GM19467 (cell line): ENCODE measurements at regions not wholly inside any gene's neighbourhood (a gene's known extent, or its start where the extent isn't known, plus 50 kb on each side); places are given as distances from the start of the nearest gene placed in this dataset.

Experiments
- ATAC-seq: cut with Tn5 transposase; IDR thresholded peaks from one replicate; pipeline ENCODE4 v1.9.1; 2021; ENCODE audit warnings: mild to moderate bottlenecking, moderate library complexity; ENCODE audit not compliant: unreplicated experiment

DNA sequence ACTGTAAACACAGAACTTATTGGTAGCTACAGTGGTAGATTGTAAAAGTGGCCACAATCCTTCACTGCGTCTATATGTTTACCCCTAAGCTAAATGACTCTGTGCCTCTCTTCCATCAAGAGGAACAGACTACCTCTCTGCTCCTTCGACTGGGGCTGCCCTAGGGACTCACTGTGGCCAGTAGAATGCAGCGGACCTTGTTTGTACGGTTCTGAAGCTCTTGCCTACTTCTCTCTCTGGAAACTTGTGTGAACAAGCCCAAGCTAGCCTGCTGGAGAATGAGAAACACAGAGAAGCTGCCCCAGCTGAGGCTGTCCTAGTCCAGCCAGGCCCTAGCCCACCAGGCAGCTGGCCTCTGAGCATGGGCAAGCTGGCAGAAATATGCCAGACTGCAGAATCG, 140.8 kb upstream of the SLC1A4 start:
- no peak for ATAC-seq

DNA sequence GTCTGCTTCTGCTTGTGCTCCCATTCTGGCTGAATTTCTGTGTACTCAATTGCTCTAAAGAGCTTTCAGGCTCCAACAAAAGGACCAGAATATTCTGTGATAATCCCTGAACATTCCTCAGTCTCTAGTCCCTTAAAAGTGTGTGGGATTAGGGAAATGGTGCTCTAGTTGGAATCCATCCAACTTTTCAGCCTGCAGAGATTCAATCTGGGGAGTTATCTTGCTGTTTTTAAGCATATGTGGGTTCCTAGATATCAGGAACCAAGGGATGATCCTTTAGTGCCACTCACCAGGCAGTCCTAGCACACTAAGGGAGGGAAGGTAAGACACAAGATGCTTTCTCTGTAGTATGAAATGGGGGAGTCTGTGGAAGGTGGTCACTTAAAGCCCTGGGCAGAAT, 140.3 kb upstream of the SLC1A4 start:
- no peak for ATAC-seq

- ATAC-seq = no peak
These were observed 138.6 kb upstream of the SLC1A4 start for GRCh38 chr2:64850642-64851041.

- ATAC-seq = no peak
These were observed 136.4 kb upstream of the SLC1A4 start for GRCh38 chr2:64852771-64853241.

- no peak for ATAC-seq
These were observed 135.9 kb upstream of the SLC1A4 start for GRCh38 chr2:64853306-64853705.

GRCh38 chr2:64853894-64854293, 135.3 kb upstream of the SLC1A4 start:
- ATAC-seq = no peak

GRCh38 chr2:64854773-64855237, 134.4 kb upstream of the SLC1A4 start:
- no peak for ATAC-seq

DNA sequence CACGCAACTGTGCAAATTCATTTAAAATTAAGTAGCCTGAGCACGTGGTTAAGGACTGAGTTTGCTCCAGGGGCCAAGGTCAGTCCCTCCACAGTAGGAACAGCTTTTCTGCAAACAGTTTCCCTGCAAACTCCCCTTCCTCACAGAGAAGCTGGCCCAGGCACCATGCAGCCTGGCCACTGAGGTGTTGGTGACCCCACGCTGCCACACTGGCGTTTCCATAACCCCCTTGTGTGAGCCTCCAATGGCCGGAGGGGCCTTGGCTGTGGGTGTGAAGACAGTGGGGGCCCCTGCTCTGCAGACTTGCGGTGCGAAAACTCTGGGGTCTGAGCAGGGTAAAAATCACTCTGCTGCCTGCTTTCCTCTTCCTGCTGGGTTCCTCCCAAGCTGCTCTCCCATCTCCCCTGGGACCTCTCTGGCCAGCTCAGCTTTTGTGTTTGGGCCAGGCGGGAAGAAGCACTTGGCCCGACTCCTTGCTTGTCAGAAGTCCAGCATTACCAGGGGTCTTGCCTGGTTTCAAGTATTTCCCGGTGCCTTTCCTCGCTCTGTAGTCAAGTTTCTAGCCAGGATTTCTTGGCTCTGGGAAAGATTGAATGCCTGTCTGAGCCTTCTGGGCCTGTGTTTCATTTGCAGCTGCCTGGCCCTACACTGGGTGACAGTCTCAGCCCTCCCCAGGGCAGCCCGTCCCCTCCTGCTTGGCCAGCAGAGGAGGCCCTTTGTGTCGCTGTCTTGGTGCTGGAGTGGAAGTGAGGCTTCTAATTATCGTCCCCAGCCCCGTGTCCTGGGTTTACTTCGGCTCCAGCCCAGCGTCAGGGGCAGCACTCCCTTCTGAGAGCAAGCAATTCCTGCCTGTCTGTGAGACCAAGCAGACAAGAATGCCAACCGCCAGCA, 131.4 kb upstream of the SLC1A4 start:
- ATAC-seq = no peak

DNA sequence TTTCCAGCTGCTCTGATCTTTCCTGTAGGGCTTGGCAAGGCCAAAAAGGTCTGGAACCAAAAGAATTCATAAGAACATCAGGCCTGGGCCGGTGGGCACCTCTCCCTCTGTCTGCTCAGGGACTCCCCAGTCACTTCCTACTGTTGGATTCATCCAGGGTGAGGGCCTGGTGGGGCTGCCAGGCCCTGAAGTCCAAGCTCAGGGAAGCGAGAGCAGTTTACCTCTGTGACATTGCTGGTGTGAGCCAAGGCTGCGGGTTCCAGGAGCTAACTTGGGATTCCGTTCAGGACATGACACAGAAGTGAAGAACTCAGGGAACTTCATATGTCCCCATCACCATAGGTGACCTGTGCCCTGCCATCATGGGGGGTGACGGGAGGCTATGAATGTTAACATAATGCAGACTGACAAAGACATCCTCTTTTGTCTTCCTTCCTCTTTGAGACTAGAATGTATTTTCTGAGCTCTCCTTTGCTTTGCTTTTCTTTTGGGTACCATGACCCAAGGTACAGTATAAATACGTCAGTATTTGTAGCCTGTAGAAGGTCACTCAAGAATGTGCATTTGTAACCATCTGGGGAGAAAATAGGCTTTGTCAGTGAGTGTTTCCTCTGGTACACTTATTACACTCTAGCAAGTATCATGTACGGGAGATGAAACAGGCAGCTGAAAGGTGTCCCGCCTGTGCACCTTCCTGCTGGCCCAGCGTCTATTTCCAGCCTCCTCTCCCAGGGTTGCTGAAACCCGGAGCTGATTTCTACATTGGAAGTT, 130.5 kb upstream of the SLC1A4 start:
- no peak for ATAC-seq

DNA sequence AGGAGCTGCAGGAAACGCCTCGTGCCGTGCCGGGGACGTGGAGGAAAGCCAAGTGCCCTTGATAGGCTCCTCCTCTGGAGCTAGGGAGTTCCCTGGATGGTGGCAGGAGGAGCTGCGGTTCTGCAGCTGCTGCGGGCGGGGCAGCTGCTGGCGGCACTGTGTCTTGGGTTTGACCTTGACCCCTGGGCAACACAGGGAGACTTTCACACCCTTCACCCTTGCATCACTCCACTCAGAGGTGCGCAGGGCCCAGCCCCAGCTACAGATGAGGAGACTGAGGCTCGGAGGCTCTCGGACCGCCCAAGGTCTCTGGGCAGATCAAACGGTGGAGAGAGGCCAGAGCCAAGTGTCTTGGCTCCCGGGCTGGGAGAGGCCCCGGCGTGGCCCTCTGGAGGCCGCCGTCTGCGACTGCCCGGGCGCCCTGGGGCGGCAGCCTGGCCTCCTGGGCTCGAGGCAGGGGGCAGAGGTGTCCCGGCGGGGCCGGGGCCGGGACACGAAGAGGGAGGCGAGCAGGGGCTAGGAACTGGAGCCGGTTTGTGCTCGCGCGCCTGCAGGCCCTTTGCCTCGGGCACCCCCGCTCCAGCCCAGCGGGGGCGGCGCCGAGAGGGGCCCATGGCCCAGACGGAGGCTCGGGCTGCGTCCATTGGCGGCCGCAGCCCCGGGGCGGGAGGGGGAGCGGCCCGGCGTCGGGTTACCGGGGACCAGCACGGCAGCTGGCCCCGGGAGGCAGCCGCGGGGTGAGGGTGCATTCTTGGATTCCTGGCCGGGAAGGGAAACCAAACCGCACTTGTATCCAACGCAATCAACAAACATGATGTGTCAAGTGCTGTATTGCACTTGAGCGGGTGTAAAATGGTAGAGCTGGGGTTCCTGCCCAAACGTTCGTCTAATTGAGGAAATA, 129.6 kb upstream of the SLC1A4 start:
- no peak for ATAC-seq

- no peak for ATAC-seq
These were observed 128.8 kb upstream of the SLC1A4 start for GRCh38 chr2:64860276-64860885.

- no peak for ATAC-seq
These were observed 128.3 kb upstream of the SLC1A4 start for GRCh38 chr2:64860936-64861335.

- no peak for ATAC-seq
These were observed 127.5 kb upstream of the SLC1A4 start for GRCh38 chr2:64861452-64862397.

- no peak for ATAC-seq
These were observed 126.6 kb upstream of the SLC1A4 start for GRCh38 chr2:64862623-64863022.

GRCh38 chr2:64863097-64863820, 125.9 kb upstream of the SLC1A4 start:
- ATAC-seq = no peak

- peak; percentile 58 for ATAC-seq
These were observed 123.9 kb upstream of the SLC1A4 start for GRCh38 chr2:64865073-64865830.

DNA sequence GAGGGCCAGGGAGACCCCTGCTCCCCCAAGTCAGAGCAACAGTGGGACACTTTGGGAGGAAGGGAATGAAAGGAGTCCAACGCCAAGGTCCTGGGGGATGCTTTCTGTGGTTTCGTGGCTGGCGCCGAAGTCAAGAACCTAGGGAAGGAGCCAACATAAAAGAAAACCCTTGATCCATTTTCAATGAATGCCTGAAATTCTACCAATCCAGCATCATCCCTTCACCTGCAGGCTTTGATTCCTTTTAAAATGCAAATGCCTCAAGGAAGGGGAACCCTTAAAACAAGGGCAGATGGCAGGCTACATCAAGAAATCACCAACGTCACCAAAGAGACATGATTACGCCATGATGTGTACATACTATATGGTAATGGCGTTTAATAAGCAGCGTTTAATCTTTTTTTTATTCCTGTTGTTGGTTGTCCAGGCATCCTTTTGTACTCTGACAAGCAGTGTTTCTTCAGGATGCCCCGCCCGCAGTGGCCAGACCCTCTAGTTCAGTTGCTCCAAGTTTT, 123.3 kb upstream of the SLC1A4 start:
- no peak for ATAC-seq

GRCh38 chr2:64866797-64867196, 122.4 kb upstream of the SLC1A4 start:
- ATAC-seq = no peak
